ENCODE measurements at regions not wholly inside any gene's neighbourhood (a gene's known extent, or its start where the extent isn't known, plus 50 kb on each side); places are given as distances from the start of the nearest gene placed in this dataset.
"Not testable (repeated sequence)": the region's sequence is repeated elsewhere in the genome, so short reads cannot be mapped to it uniquely, and the experiment has no call there.

- no peak for DNase-seq
Observed at GRCh38 chr11:69934861-69935494, 115.8 kb upstream of the FGF3 start.

GRCh38 chr11:69935941-69936505, 116.8 kb upstream of the FGF3 start:
- no peak for DNase-seq

- DNase-seq: no peak
Observed at GRCh38 chr11:69936771-69937170, 117.6 kb upstream of the FGF3 start.

DNA sequence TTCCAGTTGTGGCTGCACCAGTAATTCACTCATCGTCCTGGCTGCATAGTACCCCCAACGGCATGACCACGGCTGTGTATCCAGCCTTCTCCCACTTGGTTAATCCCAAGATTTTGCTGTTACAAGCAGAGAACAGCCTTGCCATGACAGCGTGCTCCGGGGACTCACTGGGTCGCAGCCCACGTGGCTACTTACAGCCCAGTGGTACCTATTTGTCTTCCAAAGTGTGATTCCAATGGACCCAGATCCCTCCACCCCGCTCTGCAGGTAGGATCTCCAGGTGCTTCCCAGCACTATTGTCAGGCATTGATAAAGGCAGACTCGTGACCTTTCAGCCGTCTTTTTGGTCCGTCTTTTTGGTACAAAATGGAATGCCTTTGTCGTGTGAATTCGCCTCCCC, 119.0 kb upstream of the FGF3 start:
- no peak for DNase-seq

- DNase-seq: no peak
Observed at GRCh38 chr11:69939551-69940245, 120.5 kb upstream of the FGF3 start.

GRCh38 chr11:69940246-69940610, 121.0 kb upstream of the FGF3 start:
- no peak for DNase-seq

GRCh38 chr11:69941546-69942332, 122.5 kb upstream of the FGF3 start:
- no peak for DNase-seq

DNA sequence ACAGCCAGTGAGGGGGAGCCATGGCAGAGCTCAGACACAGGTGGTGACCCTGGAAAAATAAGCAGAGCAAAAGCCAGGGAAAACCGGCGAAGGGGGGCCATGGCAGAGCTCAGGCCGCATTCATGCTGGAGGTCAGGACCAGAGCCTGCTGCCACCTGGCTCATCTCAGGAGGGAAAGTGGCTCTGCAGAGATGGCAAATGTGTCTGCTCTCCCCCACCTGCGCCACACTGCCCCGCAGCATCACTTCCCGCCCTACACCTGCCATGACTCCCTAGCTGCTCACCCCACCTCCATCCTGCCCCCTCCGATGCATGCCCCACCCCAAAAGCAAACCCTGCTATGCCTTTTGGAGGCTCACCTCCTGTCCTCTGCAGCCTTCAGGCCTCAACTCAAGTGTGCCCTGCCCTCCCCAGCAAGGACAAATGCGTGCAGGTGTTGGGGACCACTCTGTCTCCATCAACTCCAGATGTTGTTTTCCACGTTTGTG, 123.2 kb upstream of the FGF3 start:
- no peak for DNase-seq

GRCh38 chr11:69943066-69943465, 123.8 kb upstream of the FGF3 start:
- peak; percentile 49 for DNase-seq

- DNase-seq: no peak
Observed at GRCh38 chr11:69943506-69943905, 124.3 kb upstream of the FGF3 start.

GRCh38 chr11:69944146-69944795, 125.1 kb upstream of the FGF3 start:
- DNase-seq: no peak

GRCh38 chr11:69945157-69945556, 125.9 kb upstream of the FGF3 start:
- DNase-seq: no peak

GRCh38 chr11:69947059-69947792, 128.0 kb upstream of the FGF3 start:
- peak; percentile 20 for DNase-seq

DNA sequence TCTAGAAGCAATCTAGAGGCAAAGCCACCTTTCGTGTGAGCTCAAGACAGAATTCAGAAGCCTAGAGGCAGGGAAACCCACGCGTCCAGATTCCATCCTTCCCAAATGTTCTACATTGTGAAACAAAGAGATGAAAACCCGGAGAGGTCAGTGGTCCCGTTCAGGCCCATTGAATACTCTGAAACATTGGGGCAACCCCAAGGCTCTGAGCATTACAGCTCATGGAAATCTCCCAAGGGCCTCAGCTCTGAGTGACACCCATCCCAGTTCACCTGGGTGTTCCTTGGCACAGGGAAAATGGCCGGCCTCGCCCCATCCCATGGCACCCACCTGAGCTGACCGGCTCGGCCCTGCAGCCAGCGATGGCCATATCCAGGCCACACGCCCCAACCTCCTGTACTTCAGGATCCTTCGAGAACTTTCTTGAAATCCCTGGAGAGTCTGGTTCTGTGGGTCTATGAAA, 128.6 kb upstream of the FGF3 start:
- DNase-seq: no peak

- peak; percentile 83 for DNase-seq
Observed at GRCh38 chr11:69948256-69949141, 129.3 kb upstream of the FGF3 start.

DNA sequence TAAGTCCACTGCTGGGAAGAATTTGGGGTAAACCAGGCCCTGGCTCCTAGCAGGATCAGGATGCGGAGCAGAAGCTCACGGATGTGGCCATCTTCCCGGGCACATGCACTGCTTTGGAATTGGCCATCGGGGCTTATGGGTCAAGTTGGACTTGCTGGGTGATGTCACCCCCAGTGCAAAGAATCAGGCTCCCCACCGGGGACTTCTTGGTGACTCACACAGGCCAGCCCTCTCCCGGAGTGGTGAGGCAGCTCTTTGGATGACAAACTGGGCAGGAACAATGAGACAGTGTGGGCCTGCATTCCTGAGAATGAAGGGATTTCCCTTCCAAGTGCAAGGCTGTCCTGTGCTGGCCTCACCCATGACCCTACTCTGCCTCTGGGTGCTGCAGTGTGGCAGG, 128.8 kb upstream of the ANO1 start:
- DNase-seq: no peak

DNA sequence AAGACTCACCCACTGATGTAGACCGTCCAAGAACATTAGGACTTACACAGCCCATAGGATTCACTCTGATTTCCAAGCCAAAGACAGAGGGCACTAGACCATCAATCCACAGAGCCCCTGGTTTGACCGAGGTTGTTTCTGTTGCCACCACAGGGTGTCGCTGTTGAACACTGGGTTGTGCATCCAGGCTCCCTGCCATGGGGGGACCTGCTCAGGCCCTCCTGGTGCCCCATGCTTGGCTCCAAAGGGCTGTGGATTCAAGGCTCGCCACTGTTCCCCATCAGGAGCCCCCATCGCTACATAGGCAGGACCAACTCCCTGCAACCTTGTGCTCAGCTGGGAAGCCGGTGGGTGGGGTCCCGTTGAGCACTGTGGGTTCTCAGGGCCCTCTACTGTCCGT, 128.0 kb upstream of the ANO1 start:
- peak; percentile 63 for DNase-seq

GRCh38 chr11:69950621-69951020, 127.5 kb upstream of the ANO1 start:
- DNase-seq: peak; percentile 65

DNA sequence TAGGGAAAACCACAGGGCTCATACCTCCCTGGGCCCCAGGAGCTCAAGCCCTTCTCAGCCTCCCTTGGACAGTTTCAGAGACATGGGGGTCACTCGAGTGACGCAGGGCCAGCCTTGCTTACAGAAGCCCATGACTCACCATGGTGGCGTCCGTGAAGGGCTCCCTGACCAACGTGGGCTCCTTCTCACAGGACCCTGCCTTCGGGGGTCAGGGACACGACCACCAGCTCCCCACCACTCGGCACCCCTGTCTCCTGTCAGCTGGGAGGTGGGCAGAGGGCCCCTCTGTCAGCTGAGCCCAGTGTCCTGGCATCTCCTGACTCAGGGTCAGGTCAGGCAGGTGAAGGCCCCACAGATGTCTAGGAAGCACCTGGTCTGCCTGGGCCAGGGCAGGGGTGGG, 126.3 kb upstream of the ANO1 start:
- no peak for DNase-seq

DNA sequence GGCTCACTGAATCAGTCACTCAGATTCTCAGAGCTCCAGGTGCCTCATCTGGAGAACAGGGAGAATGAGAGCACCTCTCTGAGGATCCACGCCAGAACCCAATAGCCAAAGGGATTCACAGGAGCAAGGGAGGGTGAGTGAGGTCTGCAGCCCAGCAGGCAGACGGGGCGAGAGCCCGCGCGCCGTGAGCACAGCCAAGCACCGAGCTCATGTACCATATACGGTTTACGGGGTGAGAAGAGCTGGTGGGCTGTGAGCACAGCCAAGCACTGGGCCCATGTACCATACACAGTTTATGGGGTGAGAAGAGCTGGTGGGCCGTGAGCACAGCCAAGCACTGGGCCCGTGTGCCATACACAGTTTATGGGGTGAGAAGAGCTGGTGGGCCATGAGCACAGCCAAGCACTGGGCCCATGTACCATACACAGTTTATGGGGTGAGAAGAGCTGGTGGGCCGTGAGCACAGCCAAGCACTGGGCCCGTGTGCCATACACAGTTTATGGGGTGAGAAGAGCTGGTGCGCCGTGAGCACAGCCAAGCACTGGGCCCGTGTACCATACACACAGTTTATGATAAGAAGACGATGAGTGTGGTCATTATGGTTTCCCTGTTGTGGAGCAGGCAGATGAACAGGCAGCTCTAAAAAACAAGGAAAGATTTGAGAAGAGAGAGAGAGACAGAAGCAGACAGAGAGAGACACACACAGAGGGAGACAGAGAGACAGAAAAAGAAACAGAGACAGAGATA, 125.7 kb upstream of the ANO1 start:
- not testable (repeated sequence) for DNase-seq

Data from hematopoietic multipotent progenitor cell treated with erythropoietin and hydrocortisone succinate and interleukin-3 and kit ligand, for 6 days (in vitro differentiated cells).